Choroid plexus epithelial cell (primary cell): ENCODE measurements at regions not wholly inside any gene's neighbourhood (a gene's known extent, or its start where the extent isn't known, plus 50 kb on each side); places are given as distances from the start of the nearest gene placed in this dataset.

Experiments
- DNase-seq: peaks from one replicate; pipeline ENCODE4 v3.0.0-alpha.2; 2010; ENCODE audit warnings: low read depth
- H3K4me3 ChIP-seq: 2 replicates; pipeline ENCODE4 v1.5.1; 2011; ENCODE audit warnings: low read depth, mild to moderate bottlenecking, control low read depth, low read length, moderate library complexity
- TF ChIP-seq, protein P1 (sequence below): conservative IDR thresholded peaks from 2 replicates; pipeline ENCODE4 v1.5.1; 2011; ENCODE audit warnings: low read depth, mild to moderate bottlenecking, control low read depth, inconsistent platforms, low read length, moderate library complexity

DNA sequence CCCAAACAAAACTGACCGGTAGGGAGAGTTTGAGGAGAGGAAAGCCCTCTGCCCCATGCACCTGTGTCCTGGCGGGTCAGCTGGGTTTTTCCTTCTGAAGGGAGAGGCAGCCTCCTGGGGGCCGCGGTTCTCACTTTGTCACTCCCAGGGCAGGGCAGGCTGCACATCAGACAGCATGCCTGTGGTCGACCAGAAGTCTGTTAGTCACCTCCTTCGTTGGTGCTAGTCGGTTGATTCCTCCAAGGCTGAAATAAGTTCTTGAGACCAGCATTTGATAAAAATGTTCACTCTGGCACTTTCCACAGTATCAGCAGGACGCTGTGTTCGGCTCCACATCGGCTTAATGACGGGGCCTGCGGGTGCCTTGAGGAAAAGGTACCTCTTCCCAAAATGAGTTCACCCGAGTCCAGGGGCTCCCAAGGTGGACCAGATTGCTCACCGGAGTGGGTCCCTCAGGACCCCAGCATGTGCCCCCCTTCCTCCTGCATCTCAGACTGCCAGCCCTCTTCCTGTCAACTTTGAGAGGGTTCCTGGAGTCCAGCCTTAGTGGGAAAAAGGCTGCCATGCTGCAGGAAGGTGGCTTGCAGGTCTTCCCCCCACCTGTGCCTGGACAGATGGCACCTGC lies 373.7 kb upstream of the B3GAT1 start:
- no peak overlapping the region for H3K4me3 ChIP-seq
- TF ChIP-seq, protein P1, sequence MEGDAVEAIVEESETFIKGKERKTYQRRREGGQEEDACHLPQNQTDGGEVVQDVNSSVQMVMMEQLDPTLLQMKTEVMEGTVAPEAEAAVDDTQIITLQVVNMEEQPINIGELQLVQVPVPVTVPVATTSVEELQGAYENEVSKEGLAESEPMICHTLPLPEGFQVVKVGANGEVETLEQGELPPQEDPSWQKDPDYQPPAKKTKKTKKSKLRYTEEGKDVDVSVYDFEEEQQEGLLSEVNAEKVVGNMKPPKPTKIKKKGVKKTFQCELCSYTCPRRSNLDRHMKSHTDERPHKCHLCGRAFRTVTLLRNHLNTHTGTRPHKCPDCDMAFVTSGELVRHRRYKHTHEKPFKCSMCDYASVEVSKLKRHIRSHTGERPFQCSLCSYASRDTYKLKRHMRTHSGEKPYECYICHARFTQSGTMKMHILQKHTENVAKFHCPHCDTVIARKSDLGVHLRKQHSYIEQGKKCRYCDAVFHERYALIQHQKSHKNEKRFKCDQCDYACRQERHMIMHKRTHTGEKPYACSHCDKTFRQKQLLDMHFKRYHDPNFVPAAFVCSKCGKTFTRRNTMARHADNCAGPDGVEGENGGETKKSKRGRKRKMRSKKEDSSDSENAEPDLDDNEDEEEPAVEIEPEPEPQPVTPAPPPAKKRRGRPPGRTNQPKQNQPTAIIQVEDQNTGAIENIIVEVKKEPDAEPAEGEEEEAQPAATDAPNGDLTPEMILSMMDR = no peak
- DNase-seq = no peak

DNA sequence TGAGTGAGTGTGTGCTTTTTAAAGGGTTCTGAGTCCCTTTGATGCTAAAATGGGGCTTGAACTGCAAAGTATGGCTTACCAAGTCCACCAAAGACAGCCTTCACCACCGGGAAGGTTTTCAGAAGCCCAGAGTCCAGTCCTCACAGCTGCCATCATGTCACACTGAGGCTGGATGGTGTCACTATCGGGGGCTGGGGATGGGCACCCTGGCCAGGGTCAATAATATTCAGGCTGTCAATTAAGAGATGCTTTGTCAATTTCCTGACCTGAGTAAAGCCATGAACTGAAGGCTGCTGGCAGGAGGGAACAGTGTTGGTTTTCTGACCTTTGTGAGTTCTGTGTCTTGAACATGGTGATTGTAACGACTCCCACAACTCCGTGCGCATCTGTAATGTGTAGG lies 373.0 kb upstream of the B3GAT1 start:
- TF ChIP-seq, protein P1 = no peak
- no peak for DNase-seq
- H3K4me3 ChIP-seq = no peak overlapping the region

DNA sequence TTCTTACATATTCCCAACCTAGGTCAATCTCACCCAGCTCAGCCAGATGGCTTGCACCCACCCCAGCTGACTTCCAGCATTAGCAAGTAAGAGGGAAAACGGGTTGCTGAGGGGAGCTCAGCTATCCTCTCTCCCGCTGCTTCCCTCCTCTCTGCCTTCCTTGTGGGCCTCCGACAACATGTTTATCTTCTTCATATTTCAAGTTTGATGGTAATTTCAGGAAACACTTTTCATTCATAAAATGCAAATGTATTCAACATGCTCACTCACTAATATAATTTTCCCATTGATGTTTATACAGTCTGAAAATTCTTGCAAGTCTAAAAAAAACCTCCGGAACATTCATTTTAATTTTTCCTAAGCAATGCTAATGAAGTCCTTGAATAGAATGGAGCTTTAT lies 372.5 kb upstream of the B3GAT1 start:
- H3K4me3 ChIP-seq = no peak overlapping the region
- TF ChIP-seq, protein P1 = no peak
- no peak for DNase-seq

DNA sequence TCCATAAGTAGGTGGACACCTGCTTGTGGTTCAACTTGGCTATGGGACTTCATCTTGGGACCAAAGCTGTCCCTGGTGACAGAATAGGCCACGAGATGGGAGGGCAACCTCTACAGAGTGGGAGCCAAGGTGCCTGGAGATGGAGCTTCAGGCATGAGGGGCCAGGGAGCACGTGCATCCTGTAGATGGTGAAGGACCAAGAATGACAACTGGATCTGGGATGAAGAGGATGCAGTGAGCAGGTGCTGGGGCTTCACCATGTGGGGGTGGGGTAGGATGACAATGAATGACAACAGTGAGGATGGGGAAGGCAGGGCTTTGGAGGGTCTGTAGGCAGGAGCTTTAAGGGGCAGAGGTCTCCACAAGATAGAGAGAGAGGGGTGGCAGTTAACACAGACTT lies 372.0 kb upstream of the B3GAT1 start:
- no peak for DNase-seq
- TF ChIP-seq, protein P1 = no peak
- no peak overlapping the region for H3K4me3 ChIP-seq

DNA sequence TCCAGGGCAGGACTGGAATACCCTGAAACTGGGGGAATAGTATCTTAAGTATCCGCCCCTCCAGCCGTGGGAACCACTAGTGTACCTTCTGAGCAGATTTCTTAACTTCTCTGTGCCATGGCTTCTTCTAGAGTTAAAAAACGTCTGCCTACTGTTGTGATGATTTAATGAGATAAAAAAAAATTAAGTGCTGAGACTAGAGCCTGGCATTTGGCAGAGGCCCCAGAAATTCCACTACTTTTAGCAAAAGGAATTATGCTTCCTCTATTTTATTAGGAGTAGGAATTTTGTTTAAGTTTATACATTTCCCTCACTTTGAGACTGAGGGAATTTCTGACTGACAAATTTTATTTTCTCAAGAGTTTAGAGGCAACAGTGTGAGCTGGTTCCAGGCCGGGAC lies 371.2 kb upstream of the B3GAT1 start:
- no peak overlapping the region for H3K4me3 ChIP-seq
- TF ChIP-seq, protein P1 = no peak
- DNase-seq = no peak

DNA sequence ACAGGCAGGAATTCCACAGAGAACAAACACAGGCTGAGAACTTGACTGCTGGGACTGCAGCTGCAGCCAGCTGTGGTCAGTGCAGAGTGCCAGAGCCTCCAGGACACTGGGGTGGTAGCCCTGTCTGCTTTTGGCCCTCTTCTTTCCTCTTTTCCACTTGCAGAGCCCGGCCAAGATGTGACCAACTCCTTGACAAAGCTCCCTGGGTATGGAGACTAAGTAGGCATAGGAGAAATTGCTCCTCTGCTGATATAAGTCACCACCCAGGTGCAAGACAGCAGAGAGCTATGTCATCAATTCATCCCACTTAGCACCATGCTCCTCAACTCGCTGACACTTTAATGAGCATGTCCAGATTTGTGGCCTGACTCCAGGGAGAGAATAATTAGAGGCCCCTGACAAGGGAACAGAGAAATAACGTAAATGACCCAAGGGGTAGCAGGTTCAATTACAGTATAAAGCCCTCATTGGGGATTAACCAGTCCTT lies 369.4 kb upstream of the B3GAT1 start:
- TF ChIP-seq, protein P1 = no peak
- H3K4me3 ChIP-seq = no peak overlapping the region
- DNase-seq = no peak

DNA sequence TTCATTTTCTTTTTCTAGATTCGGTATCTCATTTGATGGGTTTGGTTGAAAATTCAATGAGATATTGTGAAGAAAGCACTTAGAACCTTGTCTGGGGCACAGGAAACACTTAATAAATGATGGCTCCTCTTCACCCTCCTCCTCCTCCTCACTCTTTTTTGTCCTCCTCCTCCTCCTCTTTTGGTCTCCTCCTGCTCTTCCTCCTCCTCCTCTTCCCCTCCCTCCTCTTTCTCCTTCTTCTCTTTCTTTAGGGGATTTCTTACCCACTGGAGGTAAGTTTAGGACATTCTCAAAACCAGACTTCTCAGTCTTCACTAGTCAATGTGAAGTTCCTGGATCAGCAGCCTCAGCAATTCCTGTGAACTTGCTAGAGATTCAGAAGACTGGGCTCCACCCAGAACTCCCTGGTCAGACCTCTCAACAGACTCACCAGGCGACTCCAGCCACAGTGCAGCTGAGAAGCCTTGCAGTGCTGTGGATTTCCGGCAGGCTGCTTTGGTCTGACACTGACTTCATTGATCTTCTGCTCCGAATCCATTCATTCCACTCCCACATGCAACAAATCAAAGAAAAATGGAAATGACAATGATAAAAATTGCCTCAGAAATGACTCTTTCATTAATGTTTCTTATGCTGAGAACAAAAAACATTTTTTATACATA lies 368.6 kb upstream of the B3GAT1 start:
- no peak overlapping the region for H3K4me3 ChIP-seq
- DNase-seq = peak; percentile 20
- TF ChIP-seq, protein P1 = no peak
